HEK293T (cell line): ENCODE measurements at regions not wholly inside any gene's neighbourhood (a gene's known extent, or its start where the extent isn't known, plus 50 kb on each side); places are given as distances from the start of the nearest gene placed in this dataset.

Experiments used
- ARNT ChIP-seq: fragments of 450-650 bp; IDR thresholded peaks from 2 replicates; pipeline ENCODE4 v1.6.1; 2017; ENCODE audit warnings: mild to moderate bottlenecking
- BHLHE40 ChIP-seq: fragments of 450-650 bp; IDR thresholded peaks from 2 replicates; pipeline ENCODE4 v1.6.1; 2016; ENCODE audit warnings: mild to moderate bottlenecking, moderate library complexity, borderline replicate concordance
- CTBP1 ChIP-seq: fragments of 450-650 bp; IDR thresholded peaks from 2 replicates; pipeline ENCODE4 v1.6.1; 2016; ENCODE audit warnings: borderline replicate concordance
- ELF4 ChIP-seq: fragments of 450-650 bp; IDR thresholded peaks from 2 replicates; pipeline ENCODE4 v1.6.1; 2017; ENCODE audit warnings: antibody characterized with exemption
- FOXA1 ChIP-seq: fragments of 450-650 bp; IDR thresholded peaks from 2 replicates; pipeline ENCODE4 v1.6.1; 2016; ENCODE audit warnings: mild to moderate bottlenecking
- FOXK2 ChIP-seq: fragments of 450-650 bp; IDR thresholded peaks from 2 replicates; pipeline ENCODE4 v1.6.1; 2016; ENCODE audit warnings: mild to moderate bottlenecking
- FOXM1 ChIP-seq: fragments of 450-650 bp; IDR thresholded peaks from 2 replicates; pipeline ENCODE4 v1.6.1; 2017; ENCODE audit warnings: mild to moderate bottlenecking, borderline replicate concordance
- HDGF ChIP-seq: fragments of 450-650 bp; IDR thresholded peaks from 2 replicates; pipeline ENCODE4 v1.6.1; 2017; ENCODE audit warnings: antibody characterized with exemption, borderline replicate concordance
- L3MBTL2 ChIP-seq: fragments of 450-650 bp; conservative IDR thresholded peaks from 2 replicates; pipeline ENCODE4 v1.6.1; 2016; ENCODE audit warnings: mild to moderate bottlenecking
- NFRKB ChIP-seq: fragments of 450-650 bp; IDR thresholded peaks from 2 replicates; pipeline ENCODE4 v1.6.1; 2016; ENCODE audit warnings: mild to moderate bottlenecking, moderate library complexity
- SP1 ChIP-seq: fragments of 450-650 bp; IDR thresholded peaks from 2 replicates; pipeline ENCODE4 v1.6.1; 2017
- SUZ12 ChIP-seq: fragments of 450-650 bp; IDR thresholded peaks from 2 replicates; pipeline ENCODE4 v1.6.1; 2016; ENCODE audit warnings: mild to moderate bottlenecking
- TARDBP ChIP-seq: fragments of 450-650 bp; IDR thresholded peaks from 2 replicates; pipeline ENCODE4 v1.6.1; 2016
- ZNF384 ChIP-seq: fragments of 450-650 bp; IDR thresholded peaks from 2 replicates; pipeline ENCODE4 v1.6.1; 2016

DNA sequence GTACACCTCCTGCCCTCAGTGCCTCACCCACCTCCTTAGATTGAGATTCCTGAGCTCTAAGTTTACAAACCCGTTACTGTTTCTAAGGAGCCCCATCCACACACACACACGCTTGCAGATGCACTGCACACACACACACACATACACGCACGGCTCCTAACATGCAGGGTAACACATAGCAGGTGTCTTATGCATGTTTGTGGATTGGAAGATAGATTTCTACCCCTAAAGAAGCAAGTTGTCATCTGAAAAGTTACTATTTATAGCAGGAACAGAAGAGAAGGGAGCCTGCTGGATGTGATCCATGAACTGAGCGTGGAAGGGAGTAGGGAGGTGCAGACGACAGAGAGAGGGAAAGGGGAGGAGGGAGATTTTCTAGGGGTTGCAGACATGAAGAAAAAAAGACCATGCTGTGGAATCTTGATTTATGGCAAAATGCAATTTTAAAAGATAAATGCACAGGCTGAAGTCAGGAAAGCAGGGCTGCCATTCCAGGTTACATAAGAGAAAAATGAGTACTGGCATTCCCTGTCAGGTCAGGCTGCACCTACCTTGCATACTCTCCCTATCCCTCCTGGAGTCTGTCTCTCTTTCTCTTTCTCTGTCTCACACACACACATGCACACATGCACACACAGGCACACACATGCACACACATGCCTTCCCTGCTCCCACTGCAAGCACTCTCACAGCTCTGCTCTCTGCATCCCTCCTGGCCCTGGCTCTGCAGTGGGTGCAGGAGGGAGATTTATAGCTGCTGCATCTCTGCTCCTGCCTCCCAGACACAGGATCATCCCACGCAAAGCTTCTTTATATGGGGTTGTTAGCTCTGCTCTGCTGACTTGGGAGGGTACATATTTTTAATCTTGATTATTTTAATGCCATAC lies 192.6 kb upstream of the MYT1L start:
- TF ChIP-seq L3MBTL2 (no peak), SP1 (no peak), ARNT (no peak), FOXA1 (no peak), NFRKB (no peak), FOXM1 (no peak), BHLHE40 (no peak), HDGF (no peak), CTBP1 (no peak), ELF4 (no peak), SUZ12 (no peak), FOXK2 (no peak), TARDBP (no peak), ZNF384 (no peak)
